ENCODE measurements at regions not wholly inside any gene's neighbourhood (a gene's known extent, or its start where the extent isn't known, plus 50 kb on each side); places are given as distances from the start of the nearest gene placed in this dataset.

- TF ChIP-seq TARDBP (IDR thresholded peaks at IDR 0.05) (no peak), BHLHE40 (IDR thresholded peaks at IDR 0.05; ENCODE audit: borderline replicate concordance) (no peak), FOXM1 (IDR thresholded peaks at IDR 0.05; ENCODE audit: borderline replicate concordance) (no peak), ELF4 (IDR thresholded peaks at IDR 0.05) (no peak), L3MBTL2 (conservative IDR thresholded peaks at IDR 0.05) (no peak), FOXK2 (IDR thresholded peaks at IDR 0.05) (no peak)
Observed at GRCh38 chr21:41006636-41007035, 159.7 kb upstream of the DSCAM start.

All from HEK293T (cell line).